ENCODE measurements at regions not wholly inside any gene's neighbourhood (a gene's known extent, or its start where the extent isn't known, plus 50 kb on each side); places are given as distances from the start of the nearest gene placed in this dataset.

DNA sequence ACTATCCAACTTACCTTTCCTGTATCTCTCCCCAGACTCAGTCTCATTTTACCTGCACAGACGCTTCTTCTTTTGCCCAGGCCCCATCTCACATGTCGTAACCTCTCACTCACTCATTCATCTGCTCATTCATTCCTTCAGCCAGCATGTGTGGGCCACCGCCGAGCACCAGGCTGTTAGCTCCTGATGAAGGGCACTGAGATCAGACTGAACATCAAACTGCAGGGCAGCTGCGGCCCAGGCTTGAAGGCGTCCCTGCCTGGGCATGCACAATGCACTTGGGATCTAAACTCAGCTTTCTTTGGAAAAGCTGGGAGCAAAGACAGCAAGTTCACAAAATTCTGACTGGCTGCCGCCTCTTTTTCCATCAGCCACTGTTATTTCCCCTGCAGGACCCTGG, 1456.3 kb downstream of the BRD1 start:
- TF ChIP-seq POLR2A (IDR thresholded peaks at IDR 0.05; ENCODE audit: extremely low read depth, insufficient read length) (no peak), CTCF (IDR thresholded peaks at IDR 0.05; ENCODE audit: low read depth, low read length) (no peak), MAX (IDR thresholded peaks at IDR 0.05; ENCODE audit: low read depth, low read length) (no peak)

All from NB4 (cell line).